H1 (cell line): ENCODE measurements at regions not wholly inside any gene's neighbourhood (a gene's known extent, or its start where the extent isn't known, plus 50 kb on each side); places are given as distances from the start of the nearest gene placed in this dataset.

Source experiments
- ATF2 ChIP-seq: IDR thresholded peaks from 2 replicates; pipeline ENCODE4 v1.6.1; 2012; ENCODE audit warnings: low read length, inconsistent platforms
- EZH2 ChIP-seq: fragments of 200-600 bp; sonication (generic); IDR thresholded peaks from 2 replicates; pipeline ENCODE4 v1.7.1; 2012; ENCODE audit warnings: low read depth, mild to moderate bottlenecking, moderate library complexity, low read length, inconsistent platforms; ENCODE audit not compliant: severe bottlenecking
- HDAC6 ChIP-seq: IDR thresholded peaks from one replicate; pipeline ENCODE4 v1.7.1; 2012; ENCODE audit warnings: low read depth, mild to moderate bottlenecking, inconsistent platforms, low read length, moderate library complexity
- POLR2A ChIP-seq, 2 experiments: IDR thresholded peaks; 1 replicate in 1 of 2; 2 replicates in 1 of 2; pipeline ENCODE4 v1.6.1; 2011; ENCODE audit warnings: low read depth in 2 of 2, low read length in 2 of 2, mild to moderate bottlenecking in 2 of 2; ENCODE audit errors: control extremely low read depth in 1 of 2
- RXRA ChIP-seq: IDR thresholded peaks from 2 replicates; pipeline ENCODE4 v1.6.1; 2011; ENCODE audit warnings: low read depth, mild to moderate bottlenecking, low read length, moderate library complexity; ENCODE audit not compliant: insufficient read depth
- SIX5 ChIP-seq: IDR thresholded peaks from 2 replicates; pipeline ENCODE4 v1.6.1; 2011; ENCODE audit warnings: mild to moderate bottlenecking, low read depth, low read length

DNA sequence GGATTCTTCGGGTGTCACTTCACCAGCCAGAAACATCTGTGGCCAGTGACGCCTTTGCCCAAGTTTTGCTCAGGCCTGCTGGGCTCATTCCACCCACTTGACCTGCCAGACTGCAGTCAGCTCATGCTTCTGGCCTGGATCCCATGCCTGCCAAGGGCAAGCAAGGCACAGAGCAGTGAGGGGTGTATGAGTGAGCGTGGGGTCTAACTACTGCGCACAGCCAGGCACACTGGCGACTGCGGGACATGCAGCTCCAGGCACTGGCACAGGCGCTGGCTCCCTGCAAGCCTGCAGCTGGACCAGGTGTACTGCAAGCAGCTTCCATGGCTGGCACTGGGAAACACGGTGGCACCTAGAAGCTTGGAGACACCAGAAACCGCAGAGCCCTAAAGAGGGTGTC lies 80.1 kb downstream of the MTERF1 start (continued):
- TF ChIP-seq POLR2A (IDR thresholded peaks at IDR 0.05; ENCODE audit: control extremely low read depth in 1 of 2, low read depth in 2 of 2, low read length in 2 of 2) (no peak), SIX5 (no peak), ATF2 (no peak), HDAC6 (no peak), EZH2 (no peak), RXRA (no peak)
